ENCODE measurements at regions not wholly inside any gene's neighbourhood (a gene's known extent, or its start where the extent isn't known, plus 50 kb on each side); places are given as distances from the start of the nearest gene placed in this dataset.

- H3K9me3 ChIP-seq = no peaks in the 10 kb centered on the region
- H3K36me3 ChIP-seq = no peaks in the 10 kb centered on the region
- intact Hi-C loops (cut with DNase I) = no loop called here
- no peak for TF ChIP-seq POLR2A (IDR thresholded peaks at IDR 0.05)
- no peak for TF ChIP-seq CTCF (IDR thresholded peaks at IDR 0.05)
- WGBS, 4 donors = 37 to 65% (median 50%) methylated on average over 5 of the region's 5 CpGs
- DNase-seq (no peak), ATAC-seq (no peak)
- H3K4me3 ChIP-seq = no peak overlapping the region
- no peaks in the 10 kb centered on the region for H3K4me1 ChIP-seq
- no peaks in the 10 kb centered on the region for H3K27me3 ChIP-seq
- H3K27ac ChIP-seq = no peak overlapping the region
Measured at GRCh38 chr2:181174611-181175580, 194.5 kb downstream of the UBE2E3 start.

DNA sequence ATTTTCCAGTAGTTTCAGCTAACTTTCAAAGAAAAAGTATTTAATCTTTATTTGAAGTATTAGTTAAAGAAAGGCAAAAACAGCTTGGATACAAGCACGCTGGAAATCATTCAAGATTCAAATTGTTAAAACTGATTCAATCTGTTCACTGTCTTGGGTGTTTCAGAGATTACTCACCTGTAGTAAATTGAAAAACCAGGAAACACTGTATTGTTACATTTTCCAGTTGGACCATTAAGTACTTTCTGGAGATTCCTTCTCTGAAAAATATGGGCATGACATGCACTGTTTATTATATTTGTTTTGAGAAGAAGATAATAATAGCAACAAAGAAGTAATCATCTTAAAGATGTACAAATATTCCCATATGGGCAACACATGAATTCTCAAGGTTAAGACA, 196.1 kb downstream of the UBE2E3 start:
- Histone ChIP-seq H3K4me1 (no peaks in the 10 kb centered on the region), H3K27me3 (no peaks in the 10 kb centered on the region), H3K9me3 (no peaks in the 10 kb centered on the region), H3K27ac (no peak overlapping the region), H3K4me3 (no peak overlapping the region), H3K36me3 (no peaks in the 10 kb centered on the region)
- no peak for DNase-seq
- no peak for ATAC-seq
- intact Hi-C loops (cut with DNase I) = no loop called here
- TF ChIP-seq CTCF (IDR thresholded peaks at IDR 0.05) (no peak), POLR2A (IDR thresholded peaks at IDR 0.05) (no peak)
- 70 to 86% (median 82%) methylated on average over 1 of the region's 1 CpG for WGBS, 4 donors

GRCh38 chr2:181177376-181177775, 197.0 kb downstream of the UBE2E3 start:
- ATAC-seq (no peak), DNase-seq (no peak)
- no peak overlapping the region for H3K4me3 ChIP-seq
- no peaks in the 10 kb centered on the region for H3K4me1 ChIP-seq
- H3K9me3 ChIP-seq = no peaks in the 10 kb centered on the region
- no peak overlapping the region for H3K27ac ChIP-seq
- H3K27me3 ChIP-seq = no peaks in the 10 kb centered on the region
- intact Hi-C loops (cut with DNase I) = no loop called here
- no peak for TF ChIP-seq POLR2A (IDR thresholded peaks at IDR 0.05)
- TF ChIP-seq CTCF (IDR thresholded peaks at IDR 0.05) = no peak
- no peaks in the 10 kb centered on the region for H3K36me3 ChIP-seq

DNA sequence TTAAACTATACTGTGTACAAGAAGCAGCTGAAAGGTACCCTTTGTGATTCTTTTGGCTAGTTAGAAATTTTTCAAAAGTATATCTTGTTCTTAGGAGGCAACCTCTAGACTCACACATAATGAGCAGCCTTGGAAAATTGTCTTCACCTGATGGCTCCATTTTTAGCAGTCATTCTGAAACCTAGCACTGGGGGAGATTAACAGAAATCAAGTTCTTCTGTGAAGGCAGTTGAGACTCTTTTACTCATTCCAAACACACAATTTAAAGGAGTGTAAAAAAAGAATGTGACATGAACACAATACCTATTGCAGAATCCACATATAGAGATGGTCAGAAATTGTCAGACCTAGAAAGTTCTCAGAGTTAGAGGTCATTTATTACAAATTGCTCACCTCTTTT, 197.7 kb downstream of the UBE2E3 start:
- intact Hi-C loops (cut with DNase I) = no loop called here

More for the DNA sequence above, 197.7 kb downstream of the UBE2E3 start:
- no peaks in the 10 kb centered on the region for H3K9me3 ChIP-seq
- no peaks in the 10 kb centered on the region for H3K36me3 ChIP-seq
- H3K4me1 ChIP-seq = no peaks in the 10 kb centered on the region
- H3K27ac ChIP-seq = no peak overlapping the region
- H3K4me3 ChIP-seq = no peak overlapping the region
- DNase-seq (no peak), ATAC-seq (no peak)
- TF ChIP-seq POLR2A (IDR thresholded peaks at IDR 0.05) (no peak), CTCF (IDR thresholded peaks at IDR 0.05) (no peak)
- no peaks in the 10 kb centered on the region for H3K27me3 ChIP-seq

Measured in heart left ventricle (tissue), 16 donors.